ENCODE measurements at regions not wholly inside any gene's neighbourhood (a gene's known extent, or its start where the extent isn't known, plus 50 kb on each side); places are given as distances from the start of the nearest gene placed in this dataset.
"Not testable (repeated sequence)": the region's sequence is repeated elsewhere in the genome, so short reads cannot be mapped to it uniquely, and the experiment has no call there.

GRCh38 chr5:58299256-58299655 is 160.6 kb downstream of the PLK2 start:
- DNase-seq (ENCODE audit: low spot score): no peak

DNA sequence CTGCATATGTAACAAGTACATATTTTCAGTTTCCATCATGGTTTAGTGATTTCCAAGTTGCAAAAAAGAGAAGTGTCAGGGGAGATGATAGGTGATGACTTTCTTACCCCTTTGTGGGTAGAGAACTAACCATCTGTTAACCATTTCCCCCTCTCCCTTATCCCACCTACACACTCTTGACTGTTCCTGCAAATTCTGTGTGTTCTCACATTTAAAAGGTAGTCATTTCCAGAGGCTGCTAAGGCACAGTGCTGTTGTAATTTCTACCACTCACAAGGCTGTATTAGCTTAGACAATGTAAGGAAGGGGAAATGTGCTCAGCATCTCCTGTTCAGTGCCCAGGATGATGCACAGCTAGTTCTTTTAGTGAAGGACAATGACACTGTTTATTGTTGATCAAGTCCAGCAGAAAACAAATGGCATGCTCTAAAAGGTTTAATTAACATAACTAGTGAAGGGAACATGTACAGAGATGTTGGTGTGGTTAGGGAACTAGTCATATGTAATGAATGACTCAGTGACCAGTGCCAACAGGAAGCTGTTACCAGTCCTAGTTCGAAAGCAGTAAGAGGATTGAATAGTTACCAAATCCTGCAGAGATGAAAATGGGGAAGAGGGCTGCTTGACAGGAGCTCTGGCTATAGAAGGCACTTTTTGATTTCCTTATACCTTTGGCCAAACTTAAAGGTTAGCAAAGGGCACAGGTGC is 165.1 kb downstream of the PLK2 start:
- peak; percentile 9 for DNase-seq (ENCODE audit: low spot score)

GRCh38 chr5:58288275-58288674 is 171.6 kb downstream of the PLK2 start:
- DNase-seq (ENCODE audit: low spot score): not testable (repeated sequence)

- no peak for DNase-seq (ENCODE audit: low spot score)
Measured at GRCh38 chr5:58286741-58287140, 173.1 kb downstream of the PLK2 start.

GRCh38 chr5:58285900-58286299 is 174.0 kb downstream of the PLK2 start:
- no peak for DNase-seq (ENCODE audit: low spot score)

GRCh38 chr5:58284886-58285285 is 175.0 kb downstream of the PLK2 start:
- DNase-seq (ENCODE audit: low spot score): no peak

GRCh38 chr5:58281189-58281588 is 178.7 kb downstream of the PLK2 start:
- no peak for DNase-seq (ENCODE audit: low spot score)

- DNase-seq (ENCODE audit: low spot score): no peak
Measured at GRCh38 chr5:58279259-58279658, 180.6 kb downstream of the PLK2 start.

- DNase-seq (ENCODE audit: low spot score): no peak
Measured at GRCh38 chr5:58276431-58276830, 183.5 kb downstream of the PLK2 start.

- no peak for DNase-seq (ENCODE audit: low spot score)
Measured at GRCh38 chr5:58275516-58275915, 184.4 kb downstream of the PLK2 start.

DNA sequence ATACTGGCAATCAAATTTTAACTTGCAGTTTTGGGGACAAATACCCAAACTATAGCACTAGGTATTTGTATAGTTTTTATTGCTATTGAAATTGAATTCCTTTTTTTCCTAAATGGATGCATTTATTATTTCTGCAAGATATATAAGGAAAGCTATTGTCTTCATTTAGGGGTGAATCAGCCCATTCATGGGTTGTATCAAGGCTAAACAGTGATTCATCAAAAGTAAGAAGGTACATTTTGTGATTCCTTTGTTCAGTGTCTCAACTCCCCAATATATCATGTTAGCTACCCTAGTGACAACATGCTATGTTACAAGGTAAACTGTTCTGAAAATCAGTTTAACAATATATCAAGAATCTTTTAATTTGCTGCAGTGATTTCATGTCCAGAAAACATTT is 185.7 kb downstream of the PLK2 start:
- DNase-seq (ENCODE audit: low spot score): no peak

DNA sequence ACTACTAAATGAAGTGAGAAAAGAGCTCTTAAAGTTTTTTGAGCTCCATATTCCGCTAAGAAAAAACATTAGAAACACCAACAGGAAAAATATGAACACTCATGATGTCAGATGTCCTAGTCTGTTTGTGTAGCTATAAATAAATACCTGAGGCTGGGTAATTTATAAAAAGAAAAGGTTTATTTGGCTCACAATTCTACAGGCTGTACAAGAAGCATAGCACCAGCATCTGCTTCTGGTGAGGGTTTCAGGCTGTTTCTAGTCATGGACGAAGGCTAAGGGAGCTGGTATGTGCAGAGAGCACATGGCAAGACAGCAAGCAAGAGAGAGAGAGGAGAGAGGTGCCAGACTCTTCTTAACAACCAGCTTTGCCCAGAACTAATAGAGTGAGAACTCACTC is 186.2 kb downstream of the PLK2 start:
- no peak for DNase-seq (ENCODE audit: low spot score)

- DNase-seq (ENCODE audit: low spot score): no peak
Measured at GRCh38 chr5:58268268-58268667, 191.6 kb downstream of the PLK2 start.

DNA sequence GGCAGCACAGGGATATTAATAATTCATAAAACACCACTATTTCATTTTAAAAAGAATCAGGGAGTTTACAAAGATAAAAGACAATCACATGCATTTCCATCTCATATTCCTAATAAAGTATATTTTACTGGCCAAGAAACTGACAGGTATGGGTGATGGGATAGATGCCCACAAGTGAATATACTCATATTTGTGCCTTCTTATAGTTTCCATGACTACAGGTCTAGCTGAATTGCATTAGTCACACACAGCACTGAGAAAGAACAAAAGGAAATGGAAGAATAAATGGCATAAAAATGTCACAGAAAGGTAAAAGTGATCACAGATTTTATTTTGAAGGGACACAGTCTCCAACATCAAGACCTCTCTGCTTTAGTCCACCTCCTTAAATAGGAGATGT is 193.5 kb downstream of the PLK2 start:
- DNase-seq (ENCODE audit: low spot score): no peak

DNA sequence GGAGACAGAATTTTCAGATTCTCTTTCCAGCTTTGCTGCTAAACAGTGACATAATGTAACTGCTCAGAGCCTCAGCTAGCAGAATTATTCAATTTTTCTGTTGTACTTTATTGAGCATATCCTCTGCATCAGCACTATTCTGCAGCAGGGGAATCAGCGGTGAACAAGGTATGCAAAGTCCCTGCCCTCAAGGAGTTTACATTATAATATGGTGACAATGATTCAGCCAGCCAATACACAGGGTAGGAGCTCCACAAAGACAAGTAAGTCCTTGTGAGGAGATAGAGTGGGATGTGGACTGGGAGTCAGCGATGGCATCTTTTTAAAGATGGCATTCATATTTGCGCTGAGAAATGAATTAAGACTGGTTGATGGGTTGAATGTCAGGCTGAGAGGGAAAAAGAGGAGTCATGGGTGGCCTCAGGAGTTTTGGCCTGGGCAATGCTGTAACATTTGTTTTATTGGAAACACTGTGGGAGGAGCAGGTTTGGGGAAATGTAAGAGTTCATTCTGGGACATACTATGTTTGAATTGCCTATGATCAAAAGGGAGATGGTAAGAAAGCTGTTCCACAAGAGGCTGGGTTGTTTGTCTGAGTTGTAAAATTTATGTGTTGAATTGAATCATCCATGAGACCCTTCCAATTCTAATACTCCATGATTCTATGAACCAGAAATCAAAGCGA is 194.5 kb downstream of the PLK2 start:
- no peak for DNase-seq (ENCODE audit: low spot score)

DNA sequence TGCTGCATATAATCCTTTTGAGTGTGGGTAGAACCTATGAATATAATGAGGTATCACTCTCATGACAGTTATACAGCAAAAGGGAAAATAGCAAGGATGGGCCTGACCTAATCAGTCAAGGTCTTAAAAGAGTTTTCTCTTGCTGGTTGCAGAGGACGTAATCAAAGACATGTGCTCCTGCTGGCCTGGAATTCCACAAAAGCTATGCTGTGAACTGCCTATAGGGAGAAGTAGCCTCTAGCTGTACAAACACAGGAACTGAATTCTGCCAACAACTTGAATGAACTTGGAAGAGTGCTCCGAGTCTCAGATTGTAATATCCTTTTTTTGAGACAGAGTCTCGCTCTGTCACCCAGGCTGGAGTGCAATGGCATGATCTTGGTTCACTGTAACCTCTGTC is 195.6 kb downstream of the PLK2 start:
- DNase-seq (ENCODE audit: low spot score): no peak

- DNase-seq (ENCODE audit: low spot score): no peak
Measured at GRCh38 chr5:58263296-58263695, 196.6 kb downstream of the PLK2 start.

- peak; percentile 22 for DNase-seq (ENCODE audit: low spot score)
Measured at GRCh38 chr5:58262226-58262625, 197.7 kb downstream of the PLK2 start.

DNA sequence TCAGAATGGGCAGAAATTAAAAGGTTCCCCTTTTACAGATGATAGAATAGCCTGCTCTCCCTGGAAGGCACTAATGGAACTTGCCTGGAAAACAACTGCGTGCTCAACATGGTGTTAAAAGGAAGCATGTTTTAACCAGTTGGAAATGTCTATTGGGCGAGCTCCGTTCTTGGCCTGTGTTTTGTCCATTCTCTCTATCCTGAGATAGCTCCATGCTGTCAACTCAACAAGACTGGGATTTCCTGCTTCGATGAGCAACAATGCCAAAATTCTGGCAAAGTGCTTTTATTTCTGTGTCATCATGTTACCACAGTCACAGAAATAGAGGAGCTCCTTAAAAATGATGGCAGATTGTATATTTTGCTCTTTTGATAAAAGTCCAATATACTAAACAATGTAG is 198.3 kb downstream of the PLK2 start:
- peak; percentile 48 for DNase-seq (ENCODE audit: low spot score)

DNA sequence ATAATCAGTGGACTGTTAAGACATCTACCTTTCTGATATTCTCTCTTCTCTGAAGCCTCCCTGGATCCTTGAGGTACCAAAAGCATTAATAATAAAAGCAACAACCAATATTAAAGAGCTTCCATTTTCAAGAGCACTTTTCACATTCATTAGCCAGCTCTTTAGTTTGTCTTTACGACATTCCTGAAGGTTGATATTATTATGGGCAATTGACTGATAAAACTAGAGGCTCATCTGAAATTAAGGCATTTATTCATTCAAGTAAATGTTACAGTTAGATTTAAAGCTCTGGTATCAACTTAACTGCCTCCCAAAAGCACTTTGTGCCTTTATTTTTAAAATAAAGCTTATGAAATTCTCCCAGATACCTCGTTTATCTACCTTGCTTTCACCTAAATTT is 199.6 kb downstream of the PLK2 start:
- DNase-seq (ENCODE audit: low spot score): no peak

DNA sequence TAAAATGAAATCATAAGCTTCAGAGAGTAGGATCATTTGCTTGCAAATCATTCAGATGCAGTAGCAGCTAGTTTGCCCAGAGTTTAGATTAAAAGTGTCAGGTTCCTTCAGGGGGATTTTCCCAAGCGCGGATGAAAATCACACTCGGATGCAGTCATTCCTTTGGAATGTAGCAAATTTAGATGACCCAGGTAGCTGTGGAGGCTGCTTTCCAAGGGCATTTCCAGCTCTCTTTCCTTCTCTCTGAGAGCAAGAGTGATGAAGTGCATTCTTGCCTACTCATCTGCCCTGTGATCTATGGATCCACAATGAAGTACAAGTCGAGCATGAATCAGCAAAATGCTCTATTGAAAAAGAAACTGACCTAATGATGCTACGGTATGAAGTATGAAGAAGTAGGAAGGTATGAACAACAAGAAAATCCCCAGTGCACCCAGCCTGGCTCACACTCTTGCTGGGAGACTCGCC is 200.2 kb downstream of the PLK2 start:
- DNase-seq (ENCODE audit: low spot score): peak; percentile 64

GRCh38 chr5:58258984-58259684 is 200.8 kb downstream of the PLK2 start:
- DNase-seq (ENCODE audit: low spot score): no peak

DNA sequence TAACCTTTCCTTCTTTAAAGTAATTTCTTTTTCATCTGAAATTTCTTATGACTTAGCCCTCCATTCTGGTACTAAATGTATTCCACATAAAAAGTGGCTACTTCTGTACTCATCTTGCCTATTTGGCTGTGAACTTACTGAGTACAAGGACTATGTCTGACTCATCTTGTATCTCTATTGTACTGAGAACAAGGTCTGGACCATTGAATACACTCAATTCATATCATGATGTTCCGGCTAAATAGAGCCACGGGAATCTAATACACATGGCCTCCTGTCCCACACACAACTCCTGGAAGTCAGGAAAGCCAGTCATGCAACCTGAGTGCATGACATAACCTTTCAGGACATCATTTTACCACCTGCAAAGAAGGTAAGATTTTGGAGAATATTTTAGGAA is 203.9 kb downstream of the PLK2 start:
- no peak for DNase-seq (ENCODE audit: low spot score)

All from GM03348 (cell line).